Neutrophil (primary cell): ENCODE measurements at regions not wholly inside any gene's neighbourhood (a gene's known extent, or its start where the extent isn't known, plus 50 kb on each side); places are given as distances from the start of the nearest gene placed in this dataset.

ENCODE experiments used
- H3K27ac ChIP-seq: fragments of 200-600 bp; sonication (generic); 2 replicates; pipeline ENCODE4 v1.5.1; 2016; ENCODE audit warnings: mild to moderate bottlenecking, moderate library complexity
- H3K27me3 ChIP-seq: fragments of 200-600 bp; sonication (generic); 2 replicates; pipeline ENCODE4 v1.6.0; 2016; ENCODE audit warnings: mild to moderate bottlenecking
- H3K36me3 ChIP-seq: fragments of 200-600 bp; sonication (generic); 2 replicates; pipeline ENCODE4 v1.5.1; 2017
- H3K4me1 ChIP-seq, 2 experiments: fragments of 200-600 bp in 1 of 2; sonication (generic) in 1 of 2; 1 replicate in 1 of 2; 2 replicates in 1 of 2; pipeline versions ENCODE4 v1.5.1 to v1.6.1; 2013 to 2016; ENCODE audit warnings: low read depth in 1 of 2, low read length in 1 of 2, mild to moderate bottlenecking in 1 of 2, moderate library complexity in 1 of 2; ENCODE audit not compliant: control insufficient read depth in 1 of 2, insufficient read depth in 1 of 2
- H3K4me3 ChIP-seq, 2 experiments: fragments of 200-600 bp in 1 of 2; sonication (generic) in 1 of 2; 1 replicate in 1 of 2; 2 replicates in 1 of 2; pipeline ENCODE4 v1.5.1; 2013 to 2016; ENCODE audit warnings: low read depth in 1 of 2, low read length in 1 of 2, mild to moderate bottlenecking in 1 of 2, moderate library complexity in 1 of 2
- H3K9me3 ChIP-seq: fragments of 200-600 bp; sonication (generic); 2 replicates; pipeline ENCODE4 v1.5.1; 2016
- TF ChIP-seq, protein P1 (sequence below): fragments of 200-600 bp; sonication (generic); IDR thresholded peaks from 2 replicates; pipeline ENCODE4 v1.5.1; 2016; ENCODE audit warnings: antibody characterized with exemption

DNA sequence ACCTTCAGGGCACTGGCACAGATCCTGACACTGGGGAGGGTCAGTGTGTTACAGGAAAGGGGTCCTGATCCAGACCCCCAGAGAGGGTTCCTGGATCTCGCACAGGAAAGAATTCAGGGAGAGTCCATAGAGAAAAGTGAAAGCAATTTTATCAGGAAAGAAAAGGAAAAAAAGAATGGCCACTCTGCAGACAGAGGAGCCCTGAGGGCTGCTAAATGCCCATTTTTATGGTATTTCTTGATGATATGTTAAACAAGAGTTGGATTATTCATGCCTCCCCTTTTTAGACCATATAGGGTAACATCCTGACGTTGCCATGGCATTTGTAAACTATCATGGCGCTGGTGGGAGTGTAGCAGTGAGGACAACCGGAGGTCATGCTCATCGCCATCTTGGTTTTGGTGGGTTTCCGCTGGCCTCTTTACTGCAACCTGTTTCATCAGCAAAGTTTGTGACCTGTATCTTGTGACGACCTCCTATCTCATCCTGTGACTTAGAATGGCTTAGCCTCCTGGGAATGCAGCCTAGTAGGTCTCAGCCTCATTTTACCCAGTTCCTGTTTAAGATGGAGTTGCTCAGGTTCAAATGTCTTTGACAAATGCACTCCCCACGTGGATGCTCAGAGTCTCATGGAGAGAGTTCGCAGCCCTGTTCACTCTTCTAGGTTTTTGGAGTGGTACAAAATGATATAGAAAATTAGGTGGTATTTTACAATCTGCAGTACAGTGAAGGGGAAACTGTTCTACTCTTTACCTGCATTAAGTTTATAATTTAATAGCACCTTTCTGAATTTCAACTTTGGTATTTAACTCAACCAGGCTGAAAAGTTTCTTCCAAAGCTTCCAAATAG lies 1363.7 kb upstream of the TMEM132C start:
- Histone ChIP-seq H3K27me3 (no peaks in the 10 kb centered on the region), H3K36me3 (no peaks in the 10 kb centered on the region), H3K4me1 (no peaks in the 10 kb centered on the region), H3K9me3 (no peaks in the 10 kb centered on the region), H3K27ac (no peak overlapping the region), H3K4me3 (no peak overlapping the region)
- TF ChIP-seq, protein P1, sequence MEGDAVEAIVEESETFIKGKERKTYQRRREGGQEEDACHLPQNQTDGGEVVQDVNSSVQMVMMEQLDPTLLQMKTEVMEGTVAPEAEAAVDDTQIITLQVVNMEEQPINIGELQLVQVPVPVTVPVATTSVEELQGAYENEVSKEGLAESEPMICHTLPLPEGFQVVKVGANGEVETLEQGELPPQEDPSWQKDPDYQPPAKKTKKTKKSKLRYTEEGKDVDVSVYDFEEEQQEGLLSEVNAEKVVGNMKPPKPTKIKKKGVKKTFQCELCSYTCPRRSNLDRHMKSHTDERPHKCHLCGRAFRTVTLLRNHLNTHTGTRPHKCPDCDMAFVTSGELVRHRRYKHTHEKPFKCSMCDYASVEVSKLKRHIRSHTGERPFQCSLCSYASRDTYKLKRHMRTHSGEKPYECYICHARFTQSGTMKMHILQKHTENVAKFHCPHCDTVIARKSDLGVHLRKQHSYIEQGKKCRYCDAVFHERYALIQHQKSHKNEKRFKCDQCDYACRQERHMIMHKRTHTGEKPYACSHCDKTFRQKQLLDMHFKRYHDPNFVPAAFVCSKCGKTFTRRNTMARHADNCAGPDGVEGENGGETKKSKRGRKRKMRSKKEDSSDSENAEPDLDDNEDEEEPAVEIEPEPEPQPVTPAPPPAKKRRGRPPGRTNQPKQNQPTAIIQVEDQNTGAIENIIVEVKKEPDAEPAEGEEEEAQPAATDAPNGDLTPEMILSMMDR, result no peak

DNA sequence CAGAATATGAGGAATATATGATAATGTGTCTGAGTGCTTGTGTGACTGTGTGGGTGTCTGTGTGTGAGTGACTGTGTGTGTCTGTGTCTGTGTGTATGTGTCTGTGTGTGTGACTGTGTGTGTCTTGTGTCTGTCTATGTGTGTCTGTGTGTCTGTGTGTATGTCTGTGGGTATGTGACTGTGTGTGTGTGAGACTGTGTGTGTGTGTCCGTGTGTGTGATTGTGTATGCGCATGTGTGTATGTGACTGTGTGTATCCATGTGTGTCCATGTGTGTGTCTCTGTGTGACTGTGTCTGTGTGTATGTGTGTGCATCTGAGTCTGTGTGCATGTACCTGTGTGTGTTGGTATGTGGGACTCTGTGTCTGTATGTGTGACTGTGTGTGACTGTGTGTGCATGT lies 1361.2 kb upstream of the TMEM132C start:
- H3K36me3 ChIP-seq, result no peaks in the 10 kb centered on the region
- TF ChIP-seq, protein P1, result no peak
- no peaks in the 10 kb centered on the region for H3K27me3 ChIP-seq
- H3K9me3 ChIP-seq, result no peaks in the 10 kb centered on the region
- H3K4me1 ChIP-seq, result no peaks in the 10 kb centered on the region
- H3K27ac ChIP-seq, result no peak overlapping the region
- H3K4me3 ChIP-seq, result no peak overlapping the region

DNA sequence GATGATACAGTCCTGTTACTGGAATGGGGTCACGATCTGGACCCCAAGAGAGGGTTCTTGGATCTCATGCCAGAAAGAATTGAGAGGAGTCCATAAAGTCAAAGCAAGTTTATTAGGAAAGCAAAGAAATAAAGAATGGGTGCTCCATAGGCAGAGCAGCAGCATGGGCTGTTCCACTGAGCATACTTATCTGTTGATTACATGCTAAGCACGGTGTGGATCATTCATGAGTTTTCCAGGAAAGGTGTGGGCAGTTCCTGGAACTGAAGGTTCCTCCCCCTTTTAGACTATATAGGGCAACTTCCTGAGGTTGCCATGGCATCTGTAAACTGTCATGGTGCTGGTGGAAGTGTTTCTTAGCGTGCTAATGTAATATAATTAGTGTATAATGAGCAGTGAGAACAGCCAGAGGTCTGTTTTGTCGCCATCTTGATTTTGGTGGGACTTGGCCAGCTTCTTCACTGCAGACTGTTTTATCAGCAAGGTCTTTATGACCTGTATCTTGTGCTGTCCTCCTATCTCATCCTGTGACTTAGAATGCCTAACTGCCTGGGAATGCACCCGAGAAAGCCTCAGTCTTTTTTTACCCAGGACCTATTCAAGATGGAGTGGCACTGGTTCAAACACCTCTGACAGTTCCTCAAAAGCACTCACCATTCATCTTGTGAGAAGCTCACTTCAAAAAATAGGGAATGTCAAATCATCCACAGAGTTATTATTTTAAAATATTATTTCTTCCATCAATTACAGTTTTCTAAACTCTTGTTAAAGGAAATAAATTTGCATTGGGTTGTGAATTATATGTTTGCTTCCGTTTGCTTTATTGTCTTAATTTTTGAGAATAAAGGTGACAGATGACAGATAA lies 1358.8 kb upstream of the TMEM132C start:
- Histone ChIP-seq H3K4me1 (no peaks in the 10 kb centered on the region), H3K9me3 (no peaks in the 10 kb centered on the region), H3K27ac (no peak overlapping the region), H3K4me3 (no peak overlapping the region), H3K36me3 (no peaks in the 10 kb centered on the region), H3K27me3 (no peaks in the 10 kb centered on the region)
- TF ChIP-seq, protein P1, result no peak

DNA sequence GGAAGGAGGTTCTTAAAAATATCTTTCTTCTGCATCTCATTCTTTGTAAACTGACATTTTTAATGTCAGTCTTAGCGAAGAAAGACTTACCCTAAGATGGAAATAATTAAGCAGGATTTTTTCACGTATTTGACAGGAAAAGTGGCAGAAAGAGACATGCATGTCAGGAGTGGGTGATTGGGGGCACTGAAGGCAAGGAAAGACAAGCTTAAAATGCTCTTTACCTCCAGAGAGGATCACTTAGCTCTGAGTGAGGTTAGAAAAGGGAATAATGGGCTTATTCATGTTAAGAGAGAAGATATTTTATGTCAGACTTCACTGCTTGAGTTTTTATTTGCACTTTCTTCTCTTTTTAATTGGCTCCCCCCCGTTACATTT lies 1358.2 kb upstream of the TMEM132C start:
- Histone ChIP-seq H3K27me3 (no peaks in the 10 kb centered on the region), H3K36me3 (no peaks in the 10 kb centered on the region), H3K9me3 (no peaks in the 10 kb centered on the region)

DNA sequence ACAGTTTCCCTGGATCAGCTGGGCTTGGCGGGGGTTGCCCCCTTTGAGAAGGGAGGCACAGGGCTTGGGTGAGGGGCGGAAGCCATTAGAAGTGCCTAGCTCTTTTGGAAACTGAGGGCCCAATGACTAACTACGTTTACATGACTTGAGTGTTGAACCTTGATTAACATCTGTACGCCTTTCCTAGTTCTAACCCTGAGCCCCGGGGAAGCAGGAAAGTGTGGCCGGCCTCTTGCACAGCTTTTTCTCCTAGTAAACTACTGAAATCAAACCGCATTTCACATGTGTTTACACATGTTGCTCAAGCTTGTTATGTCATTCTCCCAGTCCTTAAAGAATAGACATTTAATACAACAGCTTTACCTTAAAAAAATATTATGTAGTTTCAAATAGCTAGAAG lies 1356.4 kb upstream of the TMEM132C start:
- TF ChIP-seq, protein P1, result no peak
- Histone ChIP-seq H3K36me3 (no peaks in the 10 kb centered on the region), H3K9me3 (no peaks in the 10 kb centered on the region), H3K4me1 (no peaks in the 10 kb centered on the region), H3K4me3 (no peak overlapping the region), H3K27ac (no peak overlapping the region), H3K27me3 (no peaks in the 10 kb centered on the region)

More for the DNA sequence above, 1358.2 kb upstream of the TMEM132C start:
- Histone ChIP-seq H3K4me3 (no peak overlapping the region), H3K27ac (no peak overlapping the region), H3K4me1 (no peaks in the 10 kb centered on the region)
- TF ChIP-seq, protein P1, result no peak
